ENCODE measurements at regions not wholly inside any gene's neighbourhood (a gene's known extent, or its start where the extent isn't known, plus 50 kb on each side); places are given as distances from the start of the nearest gene placed in this dataset.

DNA sequence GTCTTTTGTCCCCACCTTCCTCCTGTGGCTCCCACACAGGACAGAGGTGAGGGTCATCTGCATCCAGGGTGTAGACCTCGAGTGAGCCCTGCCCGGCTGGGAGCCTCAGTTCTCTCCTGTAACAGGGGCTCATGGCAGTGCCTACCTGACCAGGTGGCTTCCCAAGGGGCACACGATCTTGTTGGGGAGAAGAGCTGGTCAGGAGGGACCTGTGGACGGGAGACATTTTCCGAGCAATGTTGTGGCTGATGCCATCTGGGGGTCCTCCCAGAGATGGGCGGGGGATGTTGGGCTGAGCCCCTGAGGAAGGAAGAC lies 51.9 kb downstream of the CEBPB start:
- no peak for DNase-seq

DNA sequence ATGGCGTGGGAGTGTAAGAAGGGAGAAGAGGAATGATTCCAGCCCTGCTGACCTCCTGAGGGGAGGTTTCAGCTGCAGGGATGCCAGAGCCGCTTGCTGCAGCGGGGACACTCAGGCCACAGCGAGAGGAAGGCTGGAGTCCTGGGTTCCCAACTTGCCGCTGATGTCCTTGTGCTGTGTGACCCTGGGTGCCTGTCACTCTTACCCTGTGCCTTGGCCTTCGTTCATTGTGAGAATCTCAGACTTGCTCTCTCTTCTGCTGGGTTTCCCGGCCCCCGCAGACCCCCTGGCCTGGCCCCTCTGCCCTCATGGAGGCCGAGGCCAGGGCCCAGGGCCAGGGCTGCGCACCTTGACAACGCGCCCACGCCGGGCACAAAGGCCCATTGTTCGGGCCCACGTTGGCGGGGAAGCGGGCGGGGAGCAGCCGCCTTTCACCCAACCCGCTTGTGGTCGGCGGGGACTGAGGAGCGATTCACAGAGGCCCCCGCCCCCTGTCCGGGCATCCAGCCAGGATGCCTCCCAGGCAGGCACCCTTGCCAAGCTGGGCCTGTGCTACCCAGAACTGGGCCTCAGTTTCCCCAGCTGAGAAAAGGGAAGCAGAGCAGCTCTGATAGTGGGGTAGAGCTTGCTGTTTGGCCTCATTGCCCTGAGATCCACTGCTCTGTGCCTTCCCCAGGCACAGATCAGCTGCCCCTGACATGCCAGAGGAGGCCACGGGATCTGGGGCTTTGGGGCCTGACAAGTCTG lies 52.4 kb downstream of the CEBPB start:
- DNase-seq, result no peak

DNA sequence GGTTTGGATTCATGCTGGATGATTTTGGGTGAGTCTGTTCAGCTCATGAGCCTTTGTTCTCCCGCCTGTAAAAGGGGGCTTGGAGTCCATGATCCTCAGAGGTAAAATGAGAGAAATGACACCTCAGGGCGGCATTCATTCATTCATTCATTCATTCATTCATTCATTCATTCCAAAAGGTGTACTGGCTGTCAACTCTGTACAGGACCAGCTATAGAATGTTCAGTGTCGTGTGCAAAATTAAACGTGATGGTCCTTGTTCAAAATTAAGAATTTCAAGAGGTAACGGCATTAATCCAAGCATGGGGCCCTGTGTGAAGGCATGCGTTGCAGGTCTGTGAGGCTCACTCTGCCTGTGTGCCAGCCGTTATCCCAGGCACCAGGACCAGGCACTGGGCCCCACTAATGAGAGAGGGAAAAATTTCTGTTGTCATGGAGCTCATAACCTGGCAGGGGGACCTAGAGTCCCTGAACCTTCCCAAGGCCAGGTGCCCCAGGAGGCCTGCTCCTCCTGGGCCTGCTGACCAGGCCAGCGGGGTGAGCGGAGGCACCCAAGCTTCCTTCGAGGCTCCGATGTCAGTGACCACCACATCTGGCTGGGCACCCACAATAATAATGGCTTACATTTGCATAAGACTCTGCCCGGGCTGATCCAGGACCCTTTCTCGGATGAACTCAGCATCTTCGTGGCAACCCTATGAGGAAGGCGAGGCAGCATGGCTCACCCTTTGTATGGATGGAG lies 53.2 kb downstream of the CEBPB start:
- no peak for DNase-seq

DNA sequence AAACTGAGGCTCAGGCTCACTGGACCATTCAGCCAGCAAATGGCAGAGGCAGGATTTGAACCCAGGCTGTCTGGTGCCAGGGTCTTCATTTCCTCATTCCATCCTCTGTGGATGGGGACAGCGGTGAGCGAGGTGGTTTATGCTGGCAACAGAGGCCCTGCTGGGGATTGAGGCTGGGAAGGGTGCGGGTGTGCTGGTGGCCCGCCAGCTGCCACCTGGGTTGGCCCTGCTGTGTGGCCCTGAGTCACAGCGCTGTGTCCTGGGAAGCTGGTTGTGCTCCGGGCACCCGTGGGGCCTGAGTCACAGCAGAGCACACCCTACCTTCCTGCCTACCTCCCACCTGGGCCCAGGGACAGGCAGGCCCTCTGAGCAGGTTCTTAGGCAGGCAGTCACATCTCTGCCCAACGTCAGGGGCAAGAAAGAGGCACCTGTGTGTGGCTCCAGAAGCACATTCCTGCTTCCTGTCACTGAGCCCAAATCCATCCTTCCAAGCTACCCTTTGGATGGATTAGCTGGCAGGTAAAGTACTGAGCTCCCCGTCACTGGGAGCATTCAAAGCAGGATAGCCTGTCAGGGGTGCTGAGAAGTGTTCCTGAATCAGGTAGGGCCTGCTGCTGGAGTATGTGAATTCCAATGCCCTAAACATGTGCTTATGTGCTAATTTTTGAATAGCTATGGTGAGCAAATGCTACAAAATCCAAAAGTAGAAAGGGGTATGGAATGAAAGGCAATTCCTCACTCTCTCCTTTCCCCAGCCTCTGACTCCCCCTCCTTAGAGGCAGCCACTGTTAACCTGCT lies 53.9 kb downstream of the CEBPB start:
- no peak for DNase-seq

DNA sequence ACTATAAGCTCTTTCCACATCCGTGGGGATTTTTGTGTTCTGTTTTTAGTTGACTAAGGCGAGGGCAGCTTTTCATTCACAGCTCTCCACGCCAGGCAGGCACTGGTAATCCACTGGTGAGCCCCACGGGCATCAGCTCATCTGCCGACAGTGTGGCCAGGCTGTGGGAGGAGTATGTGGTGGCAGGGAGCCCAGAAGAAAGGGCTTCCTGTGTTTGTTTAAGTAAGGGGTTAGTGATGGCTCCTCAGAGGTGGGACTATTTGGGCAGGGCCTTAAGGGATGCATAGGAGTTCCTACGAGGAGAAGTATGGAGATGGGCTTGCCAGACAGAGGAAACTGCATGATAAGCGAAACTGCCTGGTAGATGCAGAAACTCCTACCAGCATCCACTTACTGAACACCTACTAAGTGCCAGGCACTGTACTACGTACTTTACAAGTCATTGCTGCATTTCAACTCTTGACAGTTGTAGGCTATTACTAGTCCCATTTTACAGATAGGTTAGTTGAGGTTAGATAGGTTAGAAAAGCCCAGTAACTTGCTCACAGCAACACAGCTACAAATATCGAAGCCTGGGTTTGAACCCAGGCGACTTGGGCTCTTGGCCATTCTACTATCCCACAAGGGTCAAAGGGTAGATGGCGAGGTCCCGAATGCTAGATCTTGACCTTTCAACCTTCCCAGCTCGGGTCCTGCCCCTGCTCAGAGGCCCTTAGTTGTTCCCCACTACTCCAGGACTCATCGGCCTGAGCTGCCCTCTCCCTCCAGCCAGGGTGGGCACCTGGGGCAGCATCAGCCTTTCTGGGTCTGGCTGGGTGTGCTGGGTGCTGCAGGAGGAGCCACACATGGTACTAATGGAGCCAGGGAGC lies 55.1 kb downstream of the CEBPB start:
- no peak for DNase-seq

DNA sequence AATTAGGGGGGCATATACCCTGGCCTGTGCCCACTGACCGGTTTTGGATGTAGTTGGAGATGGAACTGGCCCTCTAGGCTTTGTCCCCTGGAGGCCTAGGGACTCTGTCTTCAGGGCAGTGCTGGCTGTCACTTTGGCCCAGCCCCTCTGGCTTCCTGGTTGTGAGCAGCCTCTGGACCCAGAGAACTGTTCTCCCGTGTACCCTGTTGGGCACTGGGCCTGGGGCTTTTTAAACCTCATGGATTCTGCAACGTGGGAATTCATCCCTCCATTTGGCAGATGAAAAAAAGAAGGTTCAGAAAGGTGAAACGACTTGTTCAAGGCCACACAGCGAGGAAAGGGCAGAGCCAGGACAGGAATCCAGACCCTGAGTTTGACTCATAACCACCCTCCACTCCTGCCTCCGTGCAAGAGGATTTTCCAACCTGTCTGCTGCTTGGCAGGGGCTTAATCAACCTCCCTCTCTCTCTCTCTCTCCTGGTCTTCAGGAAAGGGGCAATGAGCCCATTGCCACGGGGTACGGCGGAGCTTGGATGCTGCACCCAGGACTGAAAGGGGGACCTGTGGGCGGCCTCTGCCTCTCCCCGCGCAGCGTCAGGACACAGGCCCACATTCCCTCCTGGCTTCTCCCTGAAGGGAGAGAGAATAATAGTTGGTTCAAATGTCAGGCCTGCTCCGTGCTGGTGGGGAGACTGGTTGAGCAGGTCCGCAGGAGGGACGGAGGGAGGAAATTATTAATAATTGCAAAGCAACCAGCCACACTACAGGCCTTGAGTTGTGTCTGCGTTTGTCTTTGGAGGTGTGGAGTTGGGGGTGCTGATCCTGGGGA lies 56.0 kb downstream of the CEBPB start:
- DNase-seq, result no peak

DNA sequence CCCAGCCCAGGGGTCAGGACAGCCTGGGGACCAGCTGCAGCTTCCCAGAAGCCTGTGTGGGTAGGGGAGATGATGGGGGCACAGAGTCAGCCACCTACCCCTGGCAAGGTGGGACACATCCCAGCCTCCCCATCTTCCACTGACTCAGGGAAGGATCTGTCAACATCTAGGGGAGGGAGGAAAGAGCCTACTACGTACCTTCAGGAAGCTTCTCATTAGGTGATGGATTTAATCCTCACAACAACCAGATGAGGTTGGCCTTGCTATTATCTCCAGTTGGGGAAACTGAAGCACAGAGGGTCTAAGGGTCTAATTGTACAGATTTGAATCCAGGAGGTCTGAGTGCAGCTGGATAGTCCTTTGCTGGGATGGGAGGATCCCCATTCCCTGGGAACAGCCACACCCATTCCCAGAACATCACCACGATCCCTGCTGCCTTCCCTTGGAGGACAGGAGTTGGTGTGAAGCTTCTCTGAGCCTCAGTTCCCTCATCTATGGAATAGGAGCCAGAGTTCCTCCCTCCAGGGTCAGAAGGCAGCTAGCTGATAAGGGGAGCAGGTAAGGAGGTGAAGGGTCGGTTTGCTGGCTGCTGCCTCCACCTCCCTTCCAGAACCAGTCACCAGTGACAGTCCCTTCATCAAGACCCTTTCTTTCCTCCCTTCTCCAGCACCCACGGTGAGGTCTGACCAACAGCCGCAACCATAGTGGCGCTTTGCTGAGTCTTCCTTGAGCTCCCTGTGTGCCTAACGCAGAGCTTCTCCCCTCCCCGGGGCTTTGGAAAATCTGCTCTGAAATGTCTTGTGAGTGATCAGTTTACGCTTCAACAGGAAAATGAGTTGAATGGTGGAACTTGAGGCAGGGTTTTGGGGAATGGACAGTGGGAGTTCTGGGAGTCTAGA lies 56.8 kb downstream of the CEBPB start:
- DNase-seq, result no peak

DNA sequence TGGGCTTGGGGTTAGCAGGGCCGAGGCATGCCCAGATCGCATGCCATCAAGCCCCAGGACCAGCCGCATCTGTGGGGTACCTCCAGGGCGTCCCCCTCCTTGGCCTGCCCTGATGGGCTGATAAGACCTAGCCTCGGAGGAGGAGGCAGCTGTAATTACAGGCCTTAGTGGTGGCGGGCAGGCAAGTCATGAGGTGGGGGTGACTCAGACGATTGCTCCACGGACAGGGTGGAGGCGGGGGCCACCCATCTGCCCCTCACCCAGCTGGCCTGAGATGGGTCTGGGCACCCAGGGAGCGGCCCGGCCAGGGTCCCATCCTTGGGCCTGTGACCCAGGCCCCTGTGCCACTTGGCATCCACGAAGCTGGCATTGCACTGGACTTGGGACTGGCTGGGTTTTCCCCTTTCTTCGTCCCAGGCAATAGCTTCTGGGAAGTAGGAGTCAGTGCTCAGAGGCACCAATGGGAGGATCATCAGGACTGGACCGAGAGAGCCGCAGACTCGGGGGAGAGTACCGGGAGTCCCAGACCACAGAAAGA lies 57.5 kb downstream of the CEBPB start:
- DNase-seq, result no peak

DNA sequence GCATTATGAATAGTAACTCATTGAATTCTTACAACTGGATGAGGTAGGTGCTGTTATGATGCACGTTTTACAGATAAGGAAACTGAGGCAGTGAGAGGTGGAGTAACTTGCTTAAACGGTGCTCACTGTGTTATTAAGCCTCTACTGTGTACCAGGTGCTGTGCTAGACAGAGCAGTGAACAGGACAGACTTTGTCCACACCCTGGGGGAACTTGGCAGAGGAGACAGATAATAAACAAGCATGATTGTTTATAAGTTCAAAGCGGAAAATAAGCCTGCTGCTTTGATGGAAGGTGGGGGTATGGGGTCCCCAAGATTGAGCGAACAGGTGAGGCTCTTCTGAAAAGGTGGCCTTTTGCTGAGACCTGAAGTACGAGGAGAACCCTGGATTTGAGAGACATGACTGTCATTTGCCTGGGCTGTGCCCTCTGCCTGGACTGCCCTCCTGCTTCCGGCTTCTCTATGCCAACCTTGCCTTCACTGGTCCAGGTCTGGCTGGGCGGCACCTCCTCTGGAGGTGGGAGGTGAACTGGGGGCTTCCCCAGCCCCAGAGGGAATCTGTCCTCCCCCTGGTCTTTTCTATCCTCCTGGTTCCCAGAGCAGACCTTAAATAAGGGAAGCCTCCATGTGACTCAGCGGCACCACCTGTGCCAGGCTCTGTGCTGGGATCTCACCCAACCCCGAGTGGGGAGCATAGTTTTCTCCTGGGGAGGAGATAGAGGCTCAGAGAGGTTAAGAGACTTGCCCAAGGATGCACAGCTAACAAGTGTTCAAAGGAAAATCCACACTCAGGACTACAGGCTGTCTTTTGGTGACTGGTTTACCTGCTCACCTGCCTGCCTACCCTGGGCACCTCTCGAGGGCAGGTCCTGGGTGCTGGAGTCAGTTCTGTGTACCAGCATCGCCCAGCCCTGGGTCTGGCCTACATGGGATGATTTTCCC lies 59.1 kb downstream of the CEBPB start:
- DNase-seq, result no peak

DNA sequence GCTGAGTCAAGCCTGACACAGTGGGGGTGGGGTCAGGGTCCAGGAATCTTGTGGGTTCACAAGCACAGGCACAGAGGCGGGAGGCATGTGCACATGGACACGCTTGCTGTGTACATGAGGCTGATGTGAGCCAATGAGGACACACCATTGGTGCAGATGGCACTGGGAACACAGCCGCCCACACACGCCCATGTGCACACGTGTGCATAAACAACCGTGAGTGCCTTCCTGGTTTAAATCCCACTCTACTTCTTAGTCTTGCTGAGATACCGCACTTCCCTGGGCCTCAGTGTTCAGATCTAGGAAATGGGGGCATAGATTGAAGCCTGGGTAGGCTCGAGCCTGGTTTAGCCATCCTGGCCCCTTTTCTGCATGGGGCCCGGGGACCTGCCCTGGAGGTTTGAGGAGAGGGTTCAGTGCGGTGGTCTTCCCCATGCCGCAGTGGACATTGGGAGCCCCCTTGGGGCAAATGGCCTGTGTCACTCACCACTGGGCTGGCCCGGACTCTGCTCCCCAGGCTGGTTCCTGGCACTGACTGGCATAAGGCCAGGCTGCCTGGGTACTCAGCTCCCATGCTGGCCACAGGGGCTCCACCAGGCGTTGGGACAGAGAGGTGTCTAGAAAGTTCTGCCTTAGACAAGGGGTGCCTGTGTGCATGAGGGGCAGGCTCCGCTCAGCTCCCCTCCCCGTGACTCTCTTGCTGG lies 60.2 kb downstream of the CEBPB start:
- no peak for DNase-seq

DNA sequence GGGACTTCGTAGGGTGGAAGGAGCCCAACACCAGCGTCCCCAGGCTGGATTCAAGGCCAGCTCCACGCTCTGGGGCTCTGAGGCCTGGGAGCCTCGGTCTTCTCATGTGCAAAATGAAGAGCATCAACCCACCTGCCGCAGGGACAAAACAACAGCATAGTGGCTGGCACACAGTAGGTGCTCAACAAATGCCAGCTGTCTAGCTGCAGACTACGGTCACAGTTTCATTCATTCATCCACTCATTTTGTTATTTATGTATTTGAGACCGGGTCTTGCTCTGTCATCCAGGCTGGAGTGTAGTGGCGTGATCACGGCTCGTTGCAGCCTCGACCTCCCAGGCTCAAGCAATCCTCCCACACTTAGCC lies 60.7 kb downstream of the CEBPB start:
- DNase-seq, result no peak

DNA sequence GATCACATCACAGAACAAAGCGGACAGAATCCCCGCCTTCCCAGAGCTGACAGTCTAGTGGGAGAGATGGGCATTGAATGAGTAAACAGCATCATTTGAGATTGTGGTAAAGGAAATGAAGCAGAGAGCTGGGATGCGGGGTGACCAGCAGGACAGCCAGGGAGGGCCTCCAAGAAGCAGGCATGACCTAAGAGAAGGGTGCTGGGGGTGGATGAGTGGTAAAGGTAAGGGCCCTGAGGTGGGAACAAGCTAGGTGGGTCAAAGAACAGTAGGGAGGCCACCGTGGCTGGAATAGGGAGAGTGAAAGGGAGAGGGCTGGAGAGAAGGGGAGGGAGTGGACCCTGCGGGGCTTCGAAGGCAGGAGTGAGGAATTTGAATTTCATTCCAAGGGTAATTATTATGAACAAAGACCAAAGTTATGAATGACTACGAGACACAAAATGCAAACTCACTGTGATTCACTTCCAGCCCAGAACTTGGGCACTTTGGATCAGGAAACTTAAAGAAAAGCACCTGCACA lies 61.4 kb downstream of the CEBPB start:
- no peak for DNase-seq

DNA sequence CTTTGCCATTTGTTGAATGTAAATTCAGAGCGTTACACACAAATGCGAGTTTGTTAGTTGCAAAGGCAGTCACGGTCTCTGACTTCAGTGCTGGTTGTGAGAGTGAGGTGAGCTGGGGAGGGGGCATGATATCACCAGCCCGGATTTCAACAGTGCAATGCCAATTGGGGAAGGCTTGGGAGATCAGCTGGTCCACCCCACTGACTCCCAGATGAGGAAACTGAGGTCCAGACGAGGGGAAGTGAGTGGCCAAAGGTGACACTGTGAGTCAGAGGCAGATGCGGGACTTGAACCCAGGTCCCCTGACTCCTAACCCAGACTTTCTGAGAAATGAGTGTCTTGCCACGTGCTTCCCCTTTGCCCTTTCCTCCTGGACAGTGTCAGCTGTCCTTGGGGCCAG lies 62.1 kb downstream of the CEBPB start:
- no peak for DNase-seq

DNA sequence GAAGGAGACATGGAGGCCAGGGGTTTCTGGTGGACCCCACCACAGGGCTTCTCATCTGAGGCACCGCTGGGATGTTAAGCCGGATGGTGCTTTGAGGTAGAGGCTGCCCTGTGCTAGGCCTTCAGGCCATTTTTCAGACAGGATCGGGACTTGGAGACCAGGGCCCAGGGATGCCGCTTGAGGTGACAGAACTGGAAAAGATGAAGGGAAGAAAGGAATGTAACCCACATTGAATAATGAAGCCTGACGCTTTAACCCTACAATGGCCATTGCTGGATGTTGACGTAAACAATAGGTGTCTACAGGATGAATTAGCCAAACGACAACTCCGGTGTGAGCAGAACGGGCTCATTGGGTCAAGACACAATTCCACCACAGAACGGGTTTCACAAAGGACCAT lies 62.5 kb downstream of the CEBPB start:
- DNase-seq, result no peak

DNA sequence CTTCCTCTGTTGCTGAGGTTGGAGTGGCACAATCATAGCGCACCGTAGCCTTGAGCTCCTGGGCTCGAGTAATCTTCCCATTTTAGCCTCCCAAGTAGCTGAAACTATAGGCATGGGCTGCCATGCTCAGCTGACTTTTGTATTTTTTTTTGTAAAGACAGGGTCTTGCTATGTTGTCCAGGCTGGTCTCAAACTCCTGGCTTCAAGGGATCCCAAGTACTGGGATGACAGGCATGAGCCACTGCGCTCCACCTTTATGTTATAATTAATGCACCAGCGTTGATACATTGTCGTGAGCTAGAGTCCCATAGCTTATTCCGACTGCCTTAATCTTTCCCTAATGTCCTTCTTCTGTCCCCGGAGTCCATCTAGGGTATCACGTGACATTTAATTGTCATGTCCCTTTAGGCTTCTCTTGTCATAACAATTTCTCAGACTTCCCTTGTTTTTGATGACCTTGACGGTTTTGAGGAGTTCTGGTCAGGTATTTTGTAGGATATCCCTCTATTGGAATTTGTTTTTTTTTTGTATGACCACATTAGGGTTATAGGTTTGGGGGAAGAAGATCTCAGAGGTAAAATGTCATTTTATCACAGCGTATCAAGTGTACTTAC lies 63.9 kb downstream of the CEBPB start:
- DNase-seq, result no peak

DNA sequence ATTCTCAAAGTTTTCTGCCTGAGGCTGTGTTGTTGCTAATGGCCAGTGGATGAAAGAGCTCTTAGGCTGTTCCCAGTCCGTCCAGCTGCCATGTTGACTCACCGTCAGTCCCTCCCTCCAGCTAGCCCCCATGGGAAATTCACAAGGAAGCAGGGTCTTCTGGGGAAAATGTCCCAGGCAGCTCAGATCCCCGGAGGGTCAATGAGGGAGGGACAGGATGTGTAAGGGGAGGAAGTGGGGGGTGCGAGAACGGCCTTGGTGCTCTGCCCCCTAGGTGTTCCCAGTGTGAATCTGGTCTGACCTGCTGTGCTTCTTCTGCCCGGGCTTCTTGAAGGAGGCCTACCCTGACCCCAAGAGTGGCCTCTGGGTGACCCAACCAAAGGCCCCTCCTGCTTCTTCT lies 65.9 kb downstream of the CEBPB start:
- no peak for DNase-seq

DNA sequence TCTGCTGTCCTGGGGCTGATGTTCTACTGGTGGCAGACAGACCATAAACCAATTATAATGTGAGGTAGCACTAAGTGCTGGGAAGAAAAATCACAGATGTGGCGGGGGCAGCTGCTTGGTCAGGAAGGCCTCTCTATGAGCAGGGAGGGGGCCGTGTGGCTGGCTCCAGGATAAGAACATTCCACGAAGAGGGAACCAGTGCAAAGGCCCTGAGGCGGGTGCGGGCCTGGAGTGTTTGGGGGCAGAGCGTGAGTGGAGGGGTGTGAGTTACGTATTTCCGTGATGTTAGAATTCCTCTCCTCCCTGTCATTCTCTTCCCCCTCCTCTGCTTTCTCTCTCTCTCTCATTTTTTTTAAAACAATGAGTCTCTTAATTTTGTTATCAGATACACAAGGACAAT lies 67.2 kb downstream of the CEBPB start:
- DNase-seq, result no peak

DNA sequence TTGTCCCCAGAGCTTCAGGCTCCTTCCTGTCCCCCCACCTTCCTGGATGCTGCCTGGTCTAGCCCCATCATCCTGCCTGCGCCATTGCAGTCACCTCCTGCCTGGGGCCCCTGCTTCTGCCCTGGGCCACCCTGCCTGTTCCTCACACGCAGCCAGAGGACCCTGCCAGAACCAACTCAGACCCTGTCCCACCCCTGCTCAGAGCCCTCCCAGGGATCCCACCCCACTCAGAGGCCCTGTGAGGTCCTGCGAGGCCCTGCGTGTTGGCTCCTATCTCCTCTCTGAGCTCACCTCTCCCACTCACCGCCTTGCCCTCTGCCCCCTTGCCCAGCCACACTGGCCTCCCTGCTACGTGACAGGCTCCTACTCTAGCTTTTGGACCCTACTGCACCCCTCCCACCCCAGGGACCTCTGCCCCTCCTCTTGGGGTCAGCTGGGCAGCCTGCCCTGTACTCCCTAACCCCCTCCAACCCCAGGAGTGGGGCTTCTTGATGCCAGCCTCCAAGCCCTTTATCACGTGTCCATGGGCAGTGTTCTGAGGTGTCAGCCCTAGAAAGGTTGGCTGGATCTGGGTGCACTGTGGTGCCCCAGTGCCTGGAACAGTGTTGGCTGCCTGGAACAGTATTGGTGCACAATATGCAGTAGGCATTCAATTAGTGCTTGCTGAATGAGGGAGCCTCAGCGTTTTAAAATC lies 68.3 kb downstream of the CEBPB start:
- DNase-seq, result no peak

Data from CD4-positive, alpha-beta T cell treated with Interleukin-17A for 1 hour (primary cell).